Mesenchymal stem cell (in vitro differentiated cells and primary cell): ENCODE measurements at regions not wholly inside any gene's neighbourhood (a gene's known extent, or its start where the extent isn't known, plus 50 kb on each side); places are given as distances from the start of the nearest gene placed in this dataset.
"Not testable (repeated sequence)": the region's sequence is repeated elsewhere in the genome, so short reads cannot be mapped to it uniquely, and the experiment has no call there.

ENCODE experiments used
- DNase-seq: peaks from one replicate; pipeline ENCODE4 v3.0.0-alpha.2; 2013
- H2AFZ ChIP-seq: one replicate; pipeline ENCODE4 v1.6.1; 2013; ENCODE audit warnings: low read depth, mild to moderate bottlenecking, control low read depth, inconsistent platforms, low read length, moderate library complexity
- H2AK5ac ChIP-seq: 2 replicates; pipeline ENCODE4 v1.6.1; 2013; ENCODE audit warnings: low read length, moderate library complexity, mild to moderate bottlenecking, inconsistent platforms; ENCODE audit not compliant: severe bottlenecking
- H2BK120ac ChIP-seq: one replicate; pipeline ENCODE4 v1.6.1; 2013; ENCODE audit warnings: low read depth, mild to moderate bottlenecking, inconsistent platforms, low read length, moderate library complexity
- H2BK12ac ChIP-seq, 2 experiments: one replicate each; pipeline ENCODE4 v1.6.1; 2013; ENCODE audit warnings: inconsistent platforms in 2 of 2, low read length in 2 of 2, mild to moderate bottlenecking in 2 of 2, moderate library complexity in 2 of 2, control low read depth in 1 of 2
- H2BK15ac ChIP-seq: one replicate; pipeline ENCODE4 v1.6.1; 2013; ENCODE audit warnings: mild to moderate bottlenecking, low read depth, inconsistent platforms; ENCODE audit not compliant: poor library complexity, severe bottlenecking
- H2BK5ac ChIP-seq: 2 replicates; pipeline ENCODE4 v1.6.1; 2013; ENCODE audit warnings: low read depth, mild to moderate bottlenecking, low read length, control low read depth, inconsistent platforms; ENCODE audit not compliant: poor library complexity, severe bottlenecking
- H3K14ac ChIP-seq, 2 experiments: one replicate each; pipeline ENCODE4 v1.6.1; 2013; ENCODE audit warnings: inconsistent platforms in 2 of 2, low read length in 2 of 2, control low read depth in 1 of 2, mild to moderate bottlenecking in 1 of 2, moderate library complexity in 1 of 2
- H3K18ac ChIP-seq, 2 experiments: one replicate each; pipeline ENCODE4 v1.6.1; 2013; ENCODE audit warnings: inconsistent platforms in 2 of 2, low read length in 2 of 2, control low read depth in 1 of 2, low read depth in 1 of 2, mild to moderate bottlenecking in 1 of 2
- H3K23ac ChIP-seq, 2 experiments: one replicate each; pipeline ENCODE4 v1.6.1; 2013; ENCODE audit warnings: inconsistent platforms in 2 of 2, low read length in 2 of 2, mild to moderate bottlenecking in 2 of 2, moderate library complexity in 2 of 2, control low read depth in 1 of 2
- H3K27ac ChIP-seq: 2 replicates; pipeline ENCODE4 v1.5.1; 2013; ENCODE audit warnings: mild to moderate bottlenecking, moderate library complexity, low read length, control low read depth, inconsistent platforms; ENCODE audit not compliant: poor library complexity, severe bottlenecking
- H3K27me3 ChIP-seq, 2 experiments: 2 replicates each; pipeline versions ENCODE4 v1.6.1 to v1.7.0; 2013; ENCODE audit warnings: low read length in 2 of 2, mild to moderate bottlenecking in 2 of 2, moderate library complexity in 2 of 2, control low read depth in 1 of 2, inconsistent platforms in 1 of 2; ENCODE audit not compliant: control insufficient read depth in 1 of 2, insufficient read depth in 1 of 2
- H3K36me3 ChIP-seq, 2 experiments: 2 replicates each; pipeline versions ENCODE4 v1.6.1 to v1.7.0; 2013; ENCODE audit warnings: low read length in 2 of 2, control low read depth in 1 of 2, inconsistent platforms in 1 of 2, low read depth in 1 of 2, mild to moderate bottlenecking in 1 of 2; ENCODE audit not compliant: insufficient read depth in 2 of 2, control insufficient read depth in 1 of 2
- H3K4ac ChIP-seq, 2 experiments: one replicate each; pipeline ENCODE4 v1.6.1; 2013; ENCODE audit warnings: inconsistent platforms in 2 of 2, low read length in 2 of 2, mild to moderate bottlenecking in 2 of 2, moderate library complexity in 2 of 2, control low read depth in 1 of 2, low read depth in 1 of 2
- H3K4me1 ChIP-seq: 2 replicates; pipeline ENCODE4 v1.6.1; 2013; ENCODE audit warnings: low read depth, low read length, control low read depth; ENCODE audit not compliant: control insufficient read depth, insufficient read depth
- H3K4me2 ChIP-seq: 2 replicates; pipeline ENCODE4 v1.6.1; 2013; ENCODE audit warnings: low read length, mild to moderate bottlenecking, inconsistent platforms; ENCODE audit not compliant: poor library complexity, severe bottlenecking
- H3K4me3 ChIP-seq, 2 experiments: 2 replicates each; pipeline versions ENCODE4 v1.5.1 to v1.7.0; 2013; ENCODE audit warnings: low read length in 2 of 2, mild to moderate bottlenecking in 2 of 2, control low read depth in 1 of 2, low read depth in 1 of 2; ENCODE audit not compliant: insufficient read depth in 1 of 2
- H3K79me1 ChIP-seq: replicated peaks from 2 replicates; pipeline ENCODE4 v1.6.1; 2013; ENCODE audit warnings: mild to moderate bottlenecking, control low read depth, low read length, inconsistent platforms; ENCODE audit not compliant: poor library complexity, severe bottlenecking
- H3K9ac ChIP-seq: 2 replicates; pipeline ENCODE4 v1.7.0; 2013; ENCODE audit warnings: mild to moderate bottlenecking, low read length, moderate library complexity
- H3K9me3 ChIP-seq: 2 replicates; pipeline ENCODE4 v1.7.0; 2013; ENCODE audit warnings: mild to moderate bottlenecking, low read length; ENCODE audit not compliant: control insufficient read depth
- H4K8ac ChIP-seq: one replicate; pipeline ENCODE4 v1.6.1; 2013; ENCODE audit warnings: inconsistent platforms, mild to moderate bottlenecking, low read length, moderate library complexity
- H4K91ac ChIP-seq: one replicate; pipeline ENCODE4 v1.6.1; 2013; ENCODE audit warnings: mild to moderate bottlenecking, low read length, inconsistent platforms
- WGBS: methylation state at CpG from one replicate; pipeline ENCODE4 v1.1.7; 2013; ENCODE audit warnings: mixed read lengths; 5-methylcytosine and 5-hydroxymethylcytosine counted together

GRCh38 chr4:143819029-143819428 lies 86.3 kb downstream of the GYPE start:
- H2BK15ac ChIP-seq = no peak overlapping the region
- no peak overlapping the region for H3K14ac ChIP-seq
- H3K9me3 ChIP-seq = no peaks in the 10 kb centered on the region
- no peak overlapping the region for H2BK12ac ChIP-seq
- H2AK5ac ChIP-seq = no peak overlapping the region
- no peak overlapping the region for H3K27ac ChIP-seq
- no peak overlapping the region for H4K8ac ChIP-seq
- H3K79me1 ChIP-seq = no peaks in the 10 kb centered on the region
- H3K4me1 ChIP-seq = no peaks in the 10 kb centered on the region
- H3K27me3 ChIP-seq = no peaks in the 10 kb centered on the region
- no peak overlapping the region for H2BK120ac ChIP-seq
- H2BK5ac ChIP-seq = no peak overlapping the region
- H3K9ac ChIP-seq = no peak overlapping the region
- no peak for DNase-seq
- 83% methylated on average over 2 of the region's 2 CpGs for WGBS
- H4K91ac ChIP-seq = no peak overlapping the region
- no peak overlapping the region for H2AFZ ChIP-seq
- H3K4me3 ChIP-seq = no peak overlapping the region
- H3K4me2 ChIP-seq = no peak overlapping the region
- H3K18ac ChIP-seq = no peak overlapping the region
- H3K23ac ChIP-seq = no peak overlapping the region
- no peak overlapping the region for H3K4ac ChIP-seq
- no peaks in the 10 kb centered on the region for H3K36me3 ChIP-seq

GRCh38 chr4:143817866-143818265 lies 87.5 kb downstream of the GYPE start:
- H3K23ac ChIP-seq, H3K36me3 ChIP-seq, H3K9ac ChIP-seq, H3K27ac ChIP-seq, H2AK5ac ChIP-seq, H3K4ac ChIP-seq, H4K91ac ChIP-seq, DNase-seq, H3K4me3 ChIP-seq, H2BK15ac ChIP-seq, H3K79me1 ChIP-seq, H2BK5ac ChIP-seq, H4K8ac ChIP-seq, H2AFZ ChIP-seq, H3K9me3 ChIP-seq, H3K14ac ChIP-seq, H2BK120ac ChIP-seq, H3K18ac ChIP-seq, H3K27me3 ChIP-seq, H3K4me2 ChIP-seq, H2BK12ac ChIP-seq, H3K4me1 ChIP-seq: not testable (repeated sequence)
- WGBS = no CpG with 5 or more reads among the region's 1 CpG

GRCh38 chr4:143815375-143815774 lies 90.0 kb downstream of the GYPE start:
- not testable (repeated sequence) for H3K9ac ChIP-seq, H4K8ac ChIP-seq, H2BK12ac ChIP-seq, H3K27me3 ChIP-seq, H3K14ac ChIP-seq, H3K4ac ChIP-seq, H2BK120ac ChIP-seq, H4K91ac ChIP-seq, H3K23ac ChIP-seq, H3K9me3 ChIP-seq, H3K4me1 ChIP-seq, H2AK5ac ChIP-seq, H3K18ac ChIP-seq, H3K27ac ChIP-seq, H3K4me2 ChIP-seq, H3K4me3 ChIP-seq, H2AFZ ChIP-seq, H3K79me1 ChIP-seq, H3K36me3 ChIP-seq, H2BK5ac ChIP-seq, H2BK15ac ChIP-seq, DNase-seq

DNA sequence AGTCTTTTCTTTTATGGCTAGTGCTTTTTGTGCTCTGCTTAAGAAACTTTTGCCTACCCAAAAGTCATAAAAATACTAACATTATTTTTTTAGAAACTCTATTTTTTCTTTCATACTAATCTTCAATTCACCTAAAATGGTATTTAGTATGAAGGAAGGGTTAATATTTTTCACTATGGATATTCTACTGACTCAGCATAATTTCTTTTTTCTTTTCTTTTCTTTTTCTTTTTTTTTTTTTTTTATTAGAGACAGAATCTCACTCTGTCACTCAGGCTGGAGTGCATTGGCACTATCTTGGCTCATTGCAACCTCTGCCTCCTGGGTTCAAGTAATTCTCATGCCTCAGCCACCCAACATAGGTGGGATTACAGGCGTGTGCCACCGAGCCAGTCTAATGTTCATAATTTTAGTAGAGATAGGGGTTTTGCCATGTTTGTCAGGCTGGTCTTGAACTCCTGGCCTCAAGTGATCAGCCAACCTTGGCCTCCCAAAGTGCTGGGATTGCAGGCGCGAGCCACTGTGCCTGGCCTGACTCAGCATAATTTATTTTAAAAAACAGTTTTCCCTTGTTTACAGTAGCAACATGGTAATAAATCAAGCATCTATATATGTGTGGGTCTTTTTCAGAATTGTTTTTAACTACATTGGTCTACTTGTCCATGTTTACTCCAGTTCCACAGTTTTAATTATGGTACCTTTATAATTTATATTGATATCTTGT lies 91.8 kb downstream of the GYPE start:
- not testable (repeated sequence) for H3K4me3 ChIP-seq, H2BK12ac ChIP-seq, H4K8ac ChIP-seq, H3K18ac ChIP-seq, H2BK15ac ChIP-seq, H2AK5ac ChIP-seq, H3K79me1 ChIP-seq, H2BK5ac ChIP-seq, H3K9ac ChIP-seq, H3K23ac ChIP-seq, H3K4me2 ChIP-seq, H3K36me3 ChIP-seq, H3K4ac ChIP-seq, H3K27me3 ChIP-seq, DNase-seq, H3K14ac ChIP-seq, H2AFZ ChIP-seq, H3K27ac ChIP-seq, H4K91ac ChIP-seq, H3K9me3 ChIP-seq, H2BK120ac ChIP-seq, H3K4me1 ChIP-seq
- no CpG with 5 or more reads among the region's 4 CpGs for WGBS
